GM12878 (cell line): ENCODE measurements at regions not wholly inside any gene's neighbourhood (a gene's known extent, or its start where the extent isn't known, plus 50 kb on each side); places are given as distances from the start of the nearest gene placed in this dataset.

Experiments used
- ATAC-seq: fragments of 200-7000 bp; cut with Tn5 transposase; 3 replicates; pipeline ENCODE4 v1.9.1; 2020; ENCODE audit warnings: mild to moderate bottlenecking, moderate library complexity
- BruUV-seq: library from RNA; stranded (reverse); fragments of 400-500 nt; replicated peaks from 2 replicates; lab custom pipeline; 2021; lab: Mats Ljungman, UMichigan
- CTCF ChIA-PET: fragments of 300-600 bp; sonication (Branson Sonifier 250); formaldehyde crosslinking; extraction: SDS; loops from one replicate; lab custom pipeline; 2021; ENCODE audit warnings: inconsistent platforms; lab: Yijun Ruan, JAX
- POLR2A ChIA-PET: fragments of 350-600 bp; formaldehyde crosslinking; extraction: SDS; loops from one replicate; lab custom pipeline; 2021; ENCODE audit warnings: inconsistent platforms; lab: Charles Lee
- RAD21 ChIA-PET: fragments of 300-600 bp; sonication (Branson Sonifier 250); formaldehyde crosslinking; loops from one replicate; lab custom pipeline; 2023; ENCODE audit warnings: antibody characterized with exemption; ENCODE audit not compliant: unreplicated experiment; lab: Charles Lee
- SMC1A ChIA-PET: fragments of 300-600 bp; sonication (Branson Sonifier 250); formaldehyde crosslinking; loops from one replicate; lab custom pipeline; 2023; ENCODE audit not compliant: unreplicated experiment, uncharacterized antibody; lab: Charles Lee
- DNase-seq: peaks from one replicate; pipeline ENCODE4 v3.0.0-alpha.2; 2011; ENCODE audit warnings: low read depth, low spot score
- FAIRE-seq: peaks from 3 replicates; lab custom pipeline; 2011; peaks lifted over from hg19 to GRCh38; lab: Jason Lieb, UNC
- H2AFZ ChIP-seq: 2 replicates; pipeline ENCODE4 v1.6.0; 2011; ENCODE audit warnings: low read depth, low read length, control low read depth; ENCODE audit not compliant: control insufficient read depth
- H3K27ac ChIP-seq: 2 replicates; pipeline ENCODE4 v1.5.1; 2011; ENCODE audit warnings: control low read depth; ENCODE audit not compliant: control insufficient read depth, insufficient read depth
- H3K27me3 ChIP-seq, 2 experiments: replicated peaks in 1 of 2; 2 replicates each; pipeline versions ENCODE4 v1.6.0 to v1.6.1; 2011; ENCODE audit warnings: low read length in 1 of 2; ENCODE audit not compliant: control insufficient read depth in 2 of 2, insufficient read depth in 2 of 2
- H3K36me3 ChIP-seq, 2 experiments: 2 replicates each; pipeline ENCODE4 v1.5.1; 2011; ENCODE audit warnings: low read length in 1 of 2; ENCODE audit not compliant: control insufficient read depth in 2 of 2, insufficient read depth in 2 of 2
- H3K4me1 ChIP-seq: 2 replicates; pipeline ENCODE4 v1.6.1; 2011; ENCODE audit warnings: mild to moderate bottlenecking, low read length, moderate library complexity, mixed read lengths; ENCODE audit not compliant: control insufficient read depth, insufficient read depth
- H3K4me2 ChIP-seq: 2 replicates; pipeline ENCODE4 v1.6.0; 2011; ENCODE audit warnings: control low read depth; ENCODE audit not compliant: control insufficient read depth, insufficient read depth
- H3K4me3 ChIP-seq: fragments of 200-600 bp; sonication (generic); 2 replicates; pipeline ENCODE4 v1.5.1; 2016
- H3K79me2 ChIP-seq: 2 replicates; pipeline ENCODE4 v1.6.0; 2011; ENCODE audit warnings: low read length; ENCODE audit not compliant: control insufficient read depth, insufficient read depth
- H3K9ac ChIP-seq: 2 replicates; pipeline ENCODE4 v1.8.0; 2011; ENCODE audit warnings: low read length, control low read depth, mixed read lengths; ENCODE audit not compliant: control insufficient read depth, insufficient read depth
- H3K9me3 ChIP-seq: replicated peaks from 3 replicates; pipeline ENCODE4 v1.5.1; 2011; ENCODE audit warnings: mild to moderate bottlenecking, low read length; ENCODE audit not compliant: control insufficient read depth, insufficient read depth
- H4K20me1 ChIP-seq: 2 replicates; pipeline ENCODE4 v1.6.0; 2011; ENCODE audit not compliant: control insufficient read depth, insufficient read depth
- ASH2L ChIP-seq: fragments of 300-600, 200-600 bp; sonication (generic); IDR thresholded peaks from 2 replicates; pipeline ENCODE4 v1.6.1; 2017; ENCODE audit warnings: low read depth, mild to moderate bottlenecking, borderline replicate concordance
- ATF7 ChIP-seq: fragments of 450-650 bp; IDR thresholded peaks from 2 replicates; pipeline ENCODE4 v1.6.1; 2016; ENCODE audit warnings: low read depth, mild to moderate bottlenecking
- BRCA1 ChIP-seq: IDR thresholded peaks from 2 replicates; pipeline ENCODE4 v1.6.1; 2011; ENCODE audit warnings: low read depth, low read length, improper control_type of control experiment
- E2F4 ChIP-seq: IDR thresholded peaks from 2 replicates; pipeline ENCODE4 v1.6.1; 2012; ENCODE audit warnings: low read depth, low read length, improper control_type of control experiment
- EED ChIP-seq: sonication (generic); IDR thresholded peaks from 2 replicates; pipeline ENCODE4 v1.6.1; 2016; ENCODE audit warnings: antibody characterized with exemption, low read depth
- HDAC6 ChIP-seq: fragments of 200-600 bp; sonication (generic); IDR thresholded peaks from one replicate; pipeline ENCODE4 v1.8.0; 2017; ENCODE audit warnings: antibody characterized with exemption; ENCODE audit not compliant: unreplicated experiment
- HDGF ChIP-seq: fragments of 450-650 bp; IDR thresholded peaks from 2 replicates; pipeline ENCODE4 v1.6.1; 2016; ENCODE audit warnings: antibody characterized with exemption
- HSF1 ChIP-seq: fragments of 150-350 bp; IDR thresholded peaks from 2 replicates; pipeline ENCODE4 v1.6.1; 2014; ENCODE audit warnings: mild to moderate bottlenecking, low read depth, low read length
- IKZF2 ChIP-seq, 2 experiments: fragments of 450-650 bp; IDR thresholded peaks; 2 replicates each; pipeline ENCODE4 v1.6.1; 2017; ENCODE audit warnings: mild to moderate bottlenecking in 2 of 2, moderate library complexity in 2 of 2
- IRF4 ChIP-seq: IDR thresholded peaks from 2 replicates; pipeline ENCODE4 v1.6.1; 2011; ENCODE audit warnings: low read depth, low read length
- IRF5 ChIP-seq: fragments of 450-650 bp; IDR thresholded peaks from 2 replicates; pipeline ENCODE4 v1.6.1; 2017; ENCODE audit warnings: borderline replicate concordance
- KLF5 ChIP-seq: fragments of 450-650 bp; IDR thresholded peaks from 2 replicates; pipeline ENCODE4 v1.6.1; 2014; ENCODE audit warnings: mild to moderate bottlenecking; ENCODE audit not compliant: partially characterized antibody
- MXI1 ChIP-seq: fragments of 150-350 bp; IDR thresholded peaks from 2 replicates; pipeline ENCODE4 v1.6.1; 2011; ENCODE audit warnings: low read depth, mild to moderate bottlenecking, inconsistent platforms, low read length, improper control_type of control experiment
- NR2C2 ChIP-seq: IDR thresholded peaks from 2 replicates; pipeline ENCODE4 v1.6.1; 2011; ENCODE audit warnings: borderline replicate concordance, low read depth; ENCODE audit not compliant: control insufficient read depth, insufficient read length
- NR2F1 ChIP-seq: fragments of 450-650 bp; conservative IDR thresholded peaks from 2 replicates; pipeline ENCODE4 v1.6.1; 2017; ENCODE audit warnings: mild to moderate bottlenecking
- PKNOX1 ChIP-seq: fragments of 450-650 bp; IDR thresholded peaks from 2 replicates; pipeline ENCODE4 v1.6.1; 2016; ENCODE audit warnings: mild to moderate bottlenecking
- RFX5 ChIP-seq: IDR thresholded peaks from 2 replicates; pipeline ENCODE4 v1.6.1; 2011; ENCODE audit warnings: low read depth, low read length, improper control_type of control experiment
- ZNF274 ChIP-seq: IDR thresholded peaks from one replicate; pipeline ENCODE4 v1.8.0; 2011; ENCODE audit not compliant: insufficient read length, insufficient read depth
- WGBS: methylation state at CpG from one replicate; pipeline ENCODE4 v1.1.6; 2016; ENCODE audit warnings: low lambda C conversion rate; ENCODE audit not compliant: insufficient replicate concordance, insufficient coverage; ENCODE audit errors: missing lambda C conversion rate; 5-methylcytosine and 5-hydroxymethylcytosine counted together
- in situ Hi-C: fragments of 300-500 bp; cut with MboI; formaldehyde crosslinking; loops from 9 replicates; pipeline ENCODE4 v1.14.3; 2018; ENCODE audit warnings: mixed read lengths
- intact Hi-C: fragments of 100-400 bp; cut with micrococcal nuclease; formaldehyde crosslinking; loops from one replicate; pipeline ENCODE4 v1.14.2; 2022; ENCODE audit not compliant: unreplicated experiment

GRCh38 chr10:63972949-63973827, 452.0 kb downstream of the REEP3 start:
- Histone ChIP-seq H3K27ac (no peak overlapping the region), H3K4me3 (no peak overlapping the region), H3K9ac (no peak overlapping the region), H3K27me3 (no peaks in the 10 kb centered on the region), H3K79me2 (no peaks in the 10 kb centered on the region), H3K4me1 (no peaks in the 10 kb centered on the region), H2AFZ (no peak overlapping the region), H4K20me1 (no peaks in the 10 kb centered on the region), H3K9me3 (no peaks in the 10 kb centered on the region), H3K4me2 (no peak overlapping the region), H3K36me3 (no peaks in the 10 kb centered on the region)
- FAIRE-seq (no peak), DNase-seq (no peak), ATAC-seq (no peak)
- CTCF ChIA-PET = interaction anchor here (0.6 kb wide), 1 partner anchor 107 kb away, joined by 3 read pairs; no protein-coding TSS in a partner anchor
- TF ChIP-seq EED (no peak), BRCA1 (no peak), IKZF2 (IDR thresholded peaks at IDR 0.05) (no peak), RFX5 (no peak), E2F4 (no peak), HDGF (no peak), PKNOX1 (no peak), NR2C2 (no peak), ZNF274 (no peak), MXI1 (no peak), IRF5 (no peak), NR2F1 (no peak), HDAC6 (no peak), ASH2L (no peak), HSF1 (no peak), ATF7 (no peak), IRF4 (no peak), KLF5 (no peak)
- intact Hi-C loops = no loop called here
- RAD21 ChIA-PET = interaction anchor here (1.2 kb wide), 1 partner anchor 101 kb away, joined by 3 read pairs; no protein-coding TSS in a partner anchor
- in situ Hi-C loops = no loop called here
- no TSS peak for BruUV-seq
- 77% methylated on average over 51 of the region's 51 CpGs for WGBS
- SMC1A ChIA-PET = no interaction called here
- POLR2A ChIA-PET = no interaction called here
